ENCODE measurements at regions not wholly inside any gene's neighbourhood (a gene's known extent, or its start where the extent isn't known, plus 50 kb on each side); places are given as distances from the start of the nearest gene placed in this dataset.
"Not testable (repeated sequence)": the region's sequence is repeated elsewhere in the genome, so short reads cannot be mapped to it uniquely, and the experiment has no call there.

DNA sequence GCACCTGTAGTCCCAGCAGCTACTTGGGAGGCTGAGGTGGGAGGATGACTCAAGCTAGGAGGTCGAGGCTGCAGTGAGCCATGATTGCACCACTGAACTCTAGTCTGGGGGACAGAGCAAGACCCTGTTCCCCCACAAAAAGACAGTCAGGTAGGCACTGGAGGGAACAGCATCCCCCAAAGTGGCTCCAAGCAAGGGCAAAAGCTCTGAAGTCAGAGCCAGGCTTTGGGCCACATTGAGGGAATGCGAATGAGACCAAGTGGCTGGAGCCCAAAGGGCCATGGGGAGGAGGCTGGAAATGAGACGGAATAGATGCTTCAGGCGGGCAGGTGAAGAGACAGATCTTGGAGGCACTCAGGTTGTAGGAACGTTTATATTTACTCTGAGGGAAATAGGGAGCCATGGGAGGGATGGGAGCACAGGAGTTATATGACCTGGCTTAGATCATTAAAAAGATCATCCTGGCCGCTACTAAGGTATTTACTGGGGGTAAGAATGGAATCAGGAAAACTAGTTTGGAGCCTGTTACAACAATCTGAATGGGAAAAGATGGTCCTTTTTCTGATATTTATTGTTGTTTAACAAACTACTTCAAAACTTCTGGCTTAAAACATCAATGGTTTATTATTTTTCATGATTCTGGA lies 229.6 kb upstream of the ZNF217 start:
- Histone ChIP-seq H3K27me3 (ENCODE audit: insufficient read depth, insufficient read length) (no peaks in the 10 kb centered on the region), H3K9ac (ENCODE audit: insufficient read length, low read depth) (no peak overlapping the region), H3K4me1 (ENCODE audit: insufficient read depth, insufficient read length) (no peaks in the 10 kb centered on the region), H3K4me3 (ENCODE audit: insufficient read length, low read depth) (no peak overlapping the region), H3K36me3 (ENCODE audit: insufficient read depth, insufficient read length, low read length) (no peaks in the 10 kb centered on the region), H3K9me3 (ENCODE audit: insufficient read depth, low read length) (0 out of 2 replicates have a peak, but pooled peaks cover 8% of the 10 kb centered on the region)
- no peak for DNase-seq (ENCODE audit: low read depth, low spot score)
- TF ChIP-seq YY1 (IDR thresholded peaks at IDR 0.05; ENCODE audit: insufficient read depth, insufficient read length) (no peak), SUZ12 (IDR thresholded peaks at IDR 0.05; ENCODE audit: extremely low read depth, insufficient read depth, insufficient read length) (no peak), ZNF274 (IDR thresholded peaks at IDR 0.05; ENCODE audit: low read depth, low read length) (no peak)

DNA sequence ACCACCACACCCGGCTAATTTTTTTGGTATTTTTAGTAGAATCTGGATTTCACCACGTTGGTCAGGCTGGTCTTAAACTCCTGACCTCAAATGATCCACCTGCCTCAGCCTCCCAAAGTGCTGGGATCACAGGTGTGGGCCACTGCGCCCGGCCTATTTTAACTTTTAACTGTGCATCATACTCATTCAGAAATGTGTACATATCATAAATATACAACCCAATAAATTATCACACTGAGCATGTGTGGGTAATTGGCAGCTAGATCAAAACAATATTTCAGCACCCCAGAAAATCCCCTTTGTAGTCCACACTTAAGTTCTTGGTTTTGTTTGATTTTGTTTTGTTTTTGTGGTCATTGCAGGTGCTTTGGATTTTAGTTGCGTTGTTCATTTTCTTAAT lies 228.9 kb upstream of the ZNF217 start:
- TF ChIP-seq ZNF274 (IDR thresholded peaks at IDR 0.05; ENCODE audit: low read depth, low read length) = no peak
- TF ChIP-seq YY1 (IDR thresholded peaks at IDR 0.05; ENCODE audit: insufficient read depth, insufficient read length) = no peak
- TF ChIP-seq SUZ12 (IDR thresholded peaks at IDR 0.05; ENCODE audit: extremely low read depth, insufficient read depth, insufficient read length) = no peak
- 0 out of 2 replicates have a peak, but pooled peaks cover 8% of the 10 kb centered on the region for H3K9me3 ChIP-seq (ENCODE audit: insufficient read depth, low read length)
- no peak for DNase-seq (ENCODE audit: low read depth, low spot score)
- H3K9ac ChIP-seq (ENCODE audit: insufficient read length, low read depth) = no peak overlapping the region
- H3K36me3 ChIP-seq (ENCODE audit: insufficient read depth, insufficient read length, low read length) = no peaks in the 10 kb centered on the region
- H3K27me3 ChIP-seq (ENCODE audit: insufficient read depth, insufficient read length) = no peaks in the 10 kb centered on the region
- no peak overlapping the region for H3K4me3 ChIP-seq (ENCODE audit: insufficient read length, low read depth)
- H3K4me1 ChIP-seq (ENCODE audit: insufficient read depth, insufficient read length) = no peaks in the 10 kb centered on the region

DNA sequence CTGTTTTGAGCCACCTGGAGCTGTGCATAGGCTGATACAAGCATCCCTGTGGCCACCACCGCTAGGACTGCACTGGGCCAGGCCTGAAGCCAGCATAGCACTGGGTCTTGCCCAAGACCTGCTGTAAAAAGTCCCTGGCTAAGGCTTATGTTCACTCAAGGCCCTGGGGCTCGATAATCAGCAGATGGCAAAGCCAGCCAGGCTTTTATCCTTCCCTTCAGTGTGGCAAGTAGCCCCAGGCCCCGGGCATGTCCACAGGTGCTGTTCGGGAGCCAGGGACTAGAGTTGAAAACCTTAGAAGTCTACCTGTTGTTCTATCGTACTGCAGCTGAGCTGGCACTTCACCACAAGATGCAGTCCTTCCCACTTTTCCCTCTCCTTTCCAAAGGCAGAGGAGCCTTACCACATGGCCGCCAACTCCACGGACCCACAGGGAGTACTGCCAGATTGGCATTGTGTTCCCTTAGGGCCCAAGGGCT lies 226.4 kb upstream of the ZNF217 start:
- Histone ChIP-seq H3K9me3 (ENCODE audit: insufficient read depth, low read length) (0 out of 2 replicates have a peak, but pooled peaks cover 8% of the 10 kb centered on the region), H3K9ac (ENCODE audit: insufficient read length, low read depth) (no peak overlapping the region), H3K36me3 (ENCODE audit: insufficient read depth, insufficient read length, low read length) (no peaks in the 10 kb centered on the region), H3K27me3 (ENCODE audit: insufficient read depth, insufficient read length) (no peaks in the 10 kb centered on the region), H3K4me3 (ENCODE audit: insufficient read length, low read depth) (no peak overlapping the region), H3K4me1 (ENCODE audit: insufficient read depth, insufficient read length) (no peaks in the 10 kb centered on the region)
- DNase-seq (ENCODE audit: low read depth, low spot score) = no peak
- no peak for TF ChIP-seq YY1 (IDR thresholded peaks at IDR 0.05; ENCODE audit: insufficient read depth, insufficient read length)
- TF ChIP-seq ZNF274 (IDR thresholded peaks at IDR 0.05; ENCODE audit: low read depth, low read length) = no peak
- TF ChIP-seq SUZ12 (IDR thresholded peaks at IDR 0.05; ENCODE audit: extremely low read depth, insufficient read depth, insufficient read length) = no peak

DNA sequence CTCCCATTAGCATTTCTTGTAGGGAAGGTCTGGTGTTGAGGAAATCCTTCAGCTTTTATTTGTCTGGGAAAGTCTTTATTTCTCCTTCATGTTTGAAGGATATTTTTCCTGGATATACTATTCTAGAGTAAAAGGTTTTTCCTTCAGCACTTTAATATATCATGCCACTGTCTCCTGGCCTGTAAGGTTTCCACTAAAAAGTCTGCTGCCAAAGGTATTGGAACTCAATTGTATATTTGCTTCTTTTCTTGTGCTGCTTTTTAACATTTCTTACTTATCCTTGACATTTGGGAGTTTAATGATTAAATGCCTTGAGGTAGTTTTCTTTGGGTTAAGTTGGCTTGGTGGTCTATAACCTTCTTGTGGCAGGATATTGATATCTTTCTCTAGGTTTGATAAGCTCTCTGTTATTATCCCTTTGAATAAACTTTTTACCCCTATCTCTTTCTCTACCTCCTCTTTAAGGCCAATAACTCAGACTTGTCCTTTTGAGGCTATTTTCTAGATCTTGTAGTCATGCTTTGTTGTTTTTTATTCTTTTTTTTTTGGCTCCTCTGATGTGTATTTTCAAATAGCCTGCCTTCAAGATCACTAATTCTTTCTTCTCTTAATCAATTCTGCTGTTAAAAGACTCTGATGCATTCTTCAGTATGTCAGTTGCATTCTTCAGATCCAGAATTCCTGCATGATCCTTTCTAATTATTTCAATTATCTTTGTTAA lies 225.0 kb upstream of the ZNF217 start:
- no peaks in the 10 kb centered on the region for H3K27me3 ChIP-seq (ENCODE audit: insufficient read depth, insufficient read length)
- TF ChIP-seq ZNF274 (IDR thresholded peaks at IDR 0.05; ENCODE audit: low read depth, low read length) = no peak
- no peak for TF ChIP-seq YY1 (IDR thresholded peaks at IDR 0.05; ENCODE audit: insufficient read depth, insufficient read length)
- no peak for TF ChIP-seq SUZ12 (IDR thresholded peaks at IDR 0.05; ENCODE audit: extremely low read depth, insufficient read depth, insufficient read length)
- H3K9me3 ChIP-seq (ENCODE audit: insufficient read depth, low read length) = 0 out of 2 replicates have a peak, but pooled peaks cover 8% of the 10 kb centered on the region
- DNase-seq (ENCODE audit: low read depth, low spot score) = no peak
- no peak overlapping the region for H3K4me3 ChIP-seq (ENCODE audit: insufficient read length, low read depth)
- H3K9ac ChIP-seq (ENCODE audit: insufficient read length, low read depth) = no peak overlapping the region
- H3K4me1 ChIP-seq (ENCODE audit: insufficient read depth, insufficient read length) = no peaks in the 10 kb centered on the region
- H3K36me3 ChIP-seq (ENCODE audit: insufficient read depth, insufficient read length, low read length) = no peaks in the 10 kb centered on the region

DNA sequence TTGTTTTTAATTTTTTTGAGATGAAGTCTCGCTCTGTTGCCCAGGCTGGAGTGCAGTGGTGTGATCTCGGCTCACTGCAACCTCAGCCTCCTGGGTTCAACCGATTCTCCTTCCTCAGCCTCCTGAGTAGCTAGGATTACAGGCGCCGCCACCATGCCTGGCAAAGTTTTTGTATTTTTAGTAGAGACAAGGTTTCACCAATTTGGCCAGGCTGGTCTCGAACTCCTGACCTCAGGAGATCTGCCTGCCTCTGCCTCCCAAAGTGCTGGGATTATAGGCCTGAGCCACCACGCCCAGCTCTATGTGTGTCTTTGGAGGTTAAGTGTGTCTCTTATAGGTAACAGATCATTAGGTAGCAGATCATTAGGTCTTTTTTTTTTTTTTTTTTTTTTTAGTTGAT lies 223.9 kb upstream of the ZNF217 start:
- not testable (repeated sequence) for H3K27me3 ChIP-seq (ENCODE audit: insufficient read depth, insufficient read length); H3K4me3 ChIP-seq (ENCODE audit: insufficient read length, low read depth); H3K36me3 ChIP-seq (ENCODE audit: insufficient read depth, insufficient read length, low read length); H3K9ac ChIP-seq (ENCODE audit: insufficient read length, low read depth); H3K9me3 ChIP-seq (ENCODE audit: insufficient read depth, low read length); H3K4me1 ChIP-seq (ENCODE audit: insufficient read depth, insufficient read length); DNase-seq (ENCODE audit: low read depth, low spot score)

DNA sequence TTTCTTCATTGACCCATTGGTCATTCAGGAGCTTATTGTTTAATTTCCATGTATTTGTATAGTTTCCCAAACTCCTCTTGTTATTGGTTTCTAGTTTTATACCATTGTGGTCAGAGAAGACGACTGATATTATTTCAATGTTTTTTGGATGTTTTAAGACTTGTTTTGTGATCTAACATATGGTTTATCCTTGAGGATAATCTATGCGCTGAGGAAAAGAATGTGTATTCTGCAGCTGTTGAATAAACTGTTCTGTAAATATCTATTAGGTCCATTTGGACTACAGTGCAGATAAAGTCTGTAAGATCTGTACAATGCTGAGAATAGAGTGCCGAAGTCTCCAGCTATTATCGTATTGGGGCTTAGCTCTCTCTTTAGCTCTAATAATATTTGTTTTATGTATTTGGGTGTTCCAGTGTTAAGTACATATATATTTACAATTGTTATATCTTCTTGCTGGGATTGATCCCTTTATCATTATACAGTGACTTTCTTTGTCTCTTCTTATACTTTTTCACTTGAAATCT lies 223.3 kb upstream of the ZNF217 start:
- 0 out of 2 replicates have a peak, but pooled peaks cover 8% of the 10 kb centered on the region for H3K9me3 ChIP-seq (ENCODE audit: insufficient read depth, low read length)
- no peak overlapping the region for H3K4me3 ChIP-seq (ENCODE audit: insufficient read length, low read depth)
- no peaks in the 10 kb centered on the region for H3K4me1 ChIP-seq (ENCODE audit: insufficient read depth, insufficient read length)
- H3K36me3 ChIP-seq (ENCODE audit: insufficient read depth, insufficient read length, low read length) = no peaks in the 10 kb centered on the region
- no peak for DNase-seq (ENCODE audit: low read depth, low spot score)
- H3K27me3 ChIP-seq (ENCODE audit: insufficient read depth, insufficient read length) = no peaks in the 10 kb centered on the region
- TF ChIP-seq YY1 (IDR thresholded peaks at IDR 0.05; ENCODE audit: insufficient read depth, insufficient read length) (no peak), SUZ12 (IDR thresholded peaks at IDR 0.05; ENCODE audit: extremely low read depth, insufficient read depth, insufficient read length) (no peak), ZNF274 (IDR thresholded peaks at IDR 0.05; ENCODE audit: low read depth, low read length) (no peak)
- no peak overlapping the region for H3K9ac ChIP-seq (ENCODE audit: insufficient read length, low read depth)

DNA sequence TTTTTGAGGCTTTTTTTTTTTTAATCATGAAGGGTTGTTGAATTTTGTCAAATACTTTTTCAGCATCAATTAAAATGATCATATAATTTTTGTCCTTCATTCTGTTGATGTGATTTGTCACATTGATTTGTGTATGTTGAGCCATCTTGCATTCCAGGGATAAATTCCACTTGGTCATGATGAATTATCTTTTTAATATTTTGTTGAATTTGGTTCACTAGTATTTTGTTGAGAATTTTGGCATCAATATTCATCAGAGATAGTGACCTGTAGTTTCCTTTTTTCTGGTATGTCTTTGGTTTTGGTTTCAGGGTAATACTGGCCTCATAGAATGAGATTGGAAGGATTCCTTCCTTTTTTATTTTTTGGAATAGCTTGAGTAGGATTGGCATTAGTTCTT lies 221.9 kb upstream of the ZNF217 start:
- Histone ChIP-seq H3K36me3 (ENCODE audit: insufficient read depth, insufficient read length, low read length) (no peaks in the 10 kb centered on the region), H3K4me1 (ENCODE audit: insufficient read depth, insufficient read length) (no peaks in the 10 kb centered on the region), H3K9ac (ENCODE audit: insufficient read length, low read depth) (no peak overlapping the region), H3K9me3 (ENCODE audit: insufficient read depth, low read length) (0 out of 2 replicates have a peak, but pooled peaks cover 8% of the 10 kb centered on the region), H3K4me3 (ENCODE audit: insufficient read length, low read depth) (no peak overlapping the region), H3K27me3 (ENCODE audit: insufficient read depth, insufficient read length) (no peaks in the 10 kb centered on the region)
- TF ChIP-seq ZNF274 (IDR thresholded peaks at IDR 0.05; ENCODE audit: low read depth, low read length) = no peak
- TF ChIP-seq SUZ12 (IDR thresholded peaks at IDR 0.05; ENCODE audit: extremely low read depth, insufficient read depth, insufficient read length) = no peak
- TF ChIP-seq YY1 (IDR thresholded peaks at IDR 0.05; ENCODE audit: insufficient read depth, insufficient read length) = no peak
- no peak for DNase-seq (ENCODE audit: low read depth, low spot score)
